HG03025 (cell line): ENCODE measurements at regions not wholly inside any gene's neighbourhood (a gene's known extent, or its start where the extent isn't known, plus 50 kb on each side); places are given as distances from the start of the nearest gene placed in this dataset.

ENCODE experiments used
- ATAC-seq: cut with Tn5 transposase; IDR thresholded peaks from one replicate; pipeline ENCODE4 v1.9.1; 2021; ENCODE audit warnings: mild to moderate bottlenecking, moderate library complexity; ENCODE audit not compliant: unreplicated experiment, low FRiP score

DNA sequence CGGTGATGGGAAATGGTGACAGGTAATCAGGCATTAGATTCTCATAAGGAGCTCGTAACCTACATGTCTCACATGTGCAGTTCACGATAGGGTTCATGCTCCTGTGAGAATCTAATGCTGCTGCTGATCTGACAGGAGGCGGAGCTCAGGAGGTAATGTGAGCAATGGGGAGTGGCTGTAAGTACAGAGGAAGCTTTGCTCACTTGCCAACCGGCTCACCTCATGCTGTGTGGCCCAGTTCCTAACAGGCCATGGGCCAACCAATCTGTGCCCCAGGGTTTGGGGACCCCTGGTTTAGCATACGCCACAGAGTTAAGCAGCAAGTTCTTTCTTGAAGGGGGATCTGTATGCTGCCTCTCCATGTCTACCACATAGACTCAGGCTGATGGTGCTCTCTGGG lies 133.1 kb downstream of the IQUB start:
- ATAC-seq = no peak

DNA sequence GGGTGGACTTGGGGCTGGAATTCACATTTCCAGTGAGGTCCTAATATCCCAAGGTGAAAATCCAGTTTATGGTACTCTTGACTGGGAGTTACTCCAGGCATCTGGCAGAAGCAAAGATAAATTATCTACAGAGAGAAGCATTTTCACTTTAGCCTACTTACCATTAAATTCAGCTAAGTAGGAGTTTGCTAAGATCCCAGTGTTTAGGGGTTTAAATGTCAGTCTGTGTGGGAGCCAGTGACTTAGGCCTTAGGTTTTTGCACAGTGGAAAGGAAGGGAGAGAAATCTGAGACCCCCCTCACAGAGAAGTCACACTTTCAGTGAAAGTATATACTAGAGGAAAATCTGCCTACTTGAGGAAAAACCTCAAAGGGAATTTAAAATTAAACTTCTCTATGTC lies 134.2 kb downstream of the IQUB start:
- no peak for ATAC-seq

DNA sequence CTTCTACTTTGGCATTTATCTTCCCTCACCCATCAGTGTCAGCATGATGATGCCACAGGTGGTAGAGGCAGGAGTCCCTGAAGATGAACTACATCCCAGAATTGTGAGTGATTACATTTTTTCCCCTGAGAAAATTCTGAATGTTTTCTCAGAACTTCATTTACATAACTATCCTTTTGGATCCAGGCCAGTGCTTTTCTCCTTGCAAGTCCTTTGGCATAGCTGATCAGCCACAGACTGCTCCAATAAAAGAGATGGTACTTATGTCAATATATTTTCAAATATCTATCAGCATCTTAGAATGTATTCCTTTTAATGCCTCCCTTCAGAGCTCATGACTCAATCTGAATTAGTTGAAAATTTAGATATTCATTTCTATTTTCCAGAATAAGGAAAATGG lies 135.5 kb downstream of the IQUB start:
- no peak for ATAC-seq

DNA sequence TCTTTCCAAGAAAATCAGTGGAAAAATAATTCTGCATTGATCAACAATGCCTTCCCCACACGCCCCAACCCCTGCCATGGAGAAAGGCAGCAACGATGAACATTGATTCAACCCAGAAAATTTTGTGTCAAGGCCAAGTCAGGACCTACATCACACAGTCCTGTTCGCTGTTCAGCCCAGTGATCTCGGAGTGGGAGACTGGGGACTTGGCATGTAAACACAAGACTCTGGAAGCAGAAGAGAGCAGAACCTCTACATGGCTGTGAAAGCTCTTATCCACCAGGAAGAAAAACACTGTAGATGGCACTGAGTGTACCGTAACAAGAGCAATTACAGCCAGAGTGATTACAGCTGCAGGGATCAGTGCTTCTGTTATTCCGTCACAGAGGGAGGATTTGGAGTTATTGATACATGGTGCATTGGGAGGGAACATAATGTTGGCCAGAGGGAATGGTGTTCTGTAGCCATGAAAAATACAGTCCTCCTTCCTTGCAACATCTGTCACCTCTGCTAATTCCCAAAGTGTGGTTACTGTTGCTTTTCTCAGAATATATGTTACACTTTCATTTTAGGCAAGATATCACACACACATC lies 136.6 kb downstream of the IQUB start:
- no peak for ATAC-seq

DNA sequence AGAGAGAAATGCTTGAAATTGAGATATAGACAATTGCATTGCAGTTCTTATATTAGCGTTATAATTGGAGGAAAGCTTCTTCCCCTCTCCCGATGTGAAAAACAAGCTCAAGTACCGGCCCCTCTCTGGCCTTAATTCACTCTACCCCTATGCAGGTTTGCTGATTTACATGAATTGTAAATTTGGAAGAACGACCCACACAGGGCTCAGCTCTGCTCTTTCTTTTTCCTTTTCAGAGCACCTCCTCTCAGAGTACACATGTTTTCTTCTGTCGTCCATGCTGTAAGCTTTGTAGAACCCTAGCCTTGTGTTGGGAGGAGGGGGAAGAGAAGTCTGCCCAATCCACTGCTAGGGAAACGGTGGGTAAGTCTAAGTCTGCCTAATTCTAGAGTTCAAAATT lies 140.8 kb downstream of the IQUB start:
- no peak for ATAC-seq

DNA sequence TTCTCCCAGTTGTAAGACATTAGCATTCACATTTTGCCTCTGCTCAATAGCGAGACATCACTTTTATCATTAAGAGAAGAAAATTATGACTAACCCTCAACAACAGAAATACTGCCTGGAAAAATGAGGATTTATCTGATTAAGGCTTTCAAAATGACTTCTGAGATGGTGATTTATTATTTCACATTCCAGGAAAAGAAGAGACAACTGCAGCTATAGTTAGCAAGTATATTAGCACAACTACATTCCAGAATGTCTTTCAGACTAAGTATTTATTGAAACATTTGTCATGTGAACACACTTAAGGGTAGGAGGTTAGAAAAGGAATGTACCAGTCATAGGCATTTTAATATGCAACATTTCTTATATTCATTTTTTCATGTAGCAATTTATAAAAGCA lies 162.0 kb downstream of the IQUB start:
- ATAC-seq = no peak

DNA sequence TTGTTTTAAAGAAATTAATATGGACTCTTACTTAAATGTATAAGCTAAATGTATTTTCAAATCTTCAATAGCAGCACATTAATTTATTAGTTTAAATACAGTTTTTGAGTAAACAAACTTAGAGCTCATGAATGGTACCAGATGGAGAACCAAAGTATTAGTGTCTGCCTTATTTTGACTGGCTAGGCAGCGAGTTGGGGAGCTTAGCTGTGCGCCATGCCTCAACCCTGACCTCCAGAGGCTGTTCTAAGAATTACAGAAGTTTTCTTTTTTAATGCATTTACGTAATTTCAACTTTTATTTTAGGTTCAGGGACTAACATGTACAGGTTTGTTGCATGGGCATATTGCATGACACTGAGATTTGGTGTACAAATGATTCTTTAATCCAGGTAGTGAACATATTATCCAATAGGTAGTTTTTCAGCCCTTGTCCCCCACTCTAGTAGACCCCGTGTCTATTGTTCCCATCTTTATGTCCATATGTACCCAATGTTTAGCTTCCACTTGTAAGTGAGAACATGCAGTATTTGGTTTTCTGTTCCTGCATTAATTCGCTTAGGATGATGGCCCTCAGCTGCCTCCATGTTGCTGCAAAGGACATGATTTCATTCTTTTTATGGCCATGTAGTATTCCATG lies 166.8 kb downstream of the IQUB start:
- ATAC-seq = peak; percentile 74

DNA sequence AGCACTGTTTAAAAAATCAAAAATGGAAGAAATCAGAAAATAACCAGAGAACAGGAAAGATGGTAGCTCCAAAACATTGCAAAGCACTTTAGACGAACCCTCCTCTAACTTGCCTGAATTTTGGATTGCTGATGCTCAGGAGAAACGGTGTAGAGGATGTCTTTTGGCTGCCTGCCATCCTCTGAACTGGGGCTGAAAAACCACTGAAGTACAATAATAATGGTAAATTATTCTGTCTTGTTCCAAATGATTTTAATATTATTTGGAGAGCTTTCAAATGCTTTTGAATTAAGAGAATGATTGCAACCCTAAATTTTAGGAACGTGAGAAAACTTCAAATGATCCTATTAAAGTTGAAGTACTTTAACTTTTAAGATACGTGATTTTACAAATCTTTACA lies 167.3 kb upstream of the SLC13A1 start:
- no peak for ATAC-seq

DNA sequence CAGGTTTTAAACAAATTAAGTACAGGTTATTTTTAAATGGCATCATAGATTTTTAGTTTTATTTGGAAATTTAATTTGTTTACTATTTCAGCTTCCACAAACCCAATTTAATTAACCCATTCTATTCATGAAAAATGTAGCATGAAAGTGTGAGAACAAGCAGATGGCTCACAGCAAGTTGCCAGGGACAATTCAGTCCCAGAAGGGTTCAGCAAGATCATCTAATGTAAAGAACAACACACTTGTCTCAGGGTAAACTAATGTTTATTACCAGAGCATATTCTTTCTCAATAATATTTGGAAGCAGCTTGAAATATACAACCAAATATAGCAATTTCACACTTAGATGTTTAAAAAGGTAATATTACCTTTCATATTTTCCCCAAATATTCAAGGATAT lies 166.9 kb upstream of the SLC13A1 start:
- no peak for ATAC-seq

DNA sequence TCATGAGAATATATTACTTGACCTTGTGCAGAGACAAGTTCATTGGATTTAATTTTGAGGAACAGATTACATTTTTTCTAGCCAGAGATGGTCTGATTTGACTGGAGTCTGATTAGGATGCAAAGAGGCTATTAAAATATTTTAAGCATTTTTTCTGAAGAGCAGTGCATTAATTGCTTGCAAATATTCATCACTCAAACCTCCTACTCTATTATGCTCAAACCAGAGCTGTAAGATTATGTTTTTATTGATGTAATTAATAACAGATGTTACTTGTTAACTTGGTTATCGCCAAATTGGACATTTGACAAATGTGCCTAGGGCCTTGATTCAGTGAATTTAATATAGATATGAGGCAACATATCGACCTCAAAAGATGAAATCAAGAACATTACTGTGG lies 160.9 kb upstream of the SLC13A1 start:
- ATAC-seq = no peak

DNA sequence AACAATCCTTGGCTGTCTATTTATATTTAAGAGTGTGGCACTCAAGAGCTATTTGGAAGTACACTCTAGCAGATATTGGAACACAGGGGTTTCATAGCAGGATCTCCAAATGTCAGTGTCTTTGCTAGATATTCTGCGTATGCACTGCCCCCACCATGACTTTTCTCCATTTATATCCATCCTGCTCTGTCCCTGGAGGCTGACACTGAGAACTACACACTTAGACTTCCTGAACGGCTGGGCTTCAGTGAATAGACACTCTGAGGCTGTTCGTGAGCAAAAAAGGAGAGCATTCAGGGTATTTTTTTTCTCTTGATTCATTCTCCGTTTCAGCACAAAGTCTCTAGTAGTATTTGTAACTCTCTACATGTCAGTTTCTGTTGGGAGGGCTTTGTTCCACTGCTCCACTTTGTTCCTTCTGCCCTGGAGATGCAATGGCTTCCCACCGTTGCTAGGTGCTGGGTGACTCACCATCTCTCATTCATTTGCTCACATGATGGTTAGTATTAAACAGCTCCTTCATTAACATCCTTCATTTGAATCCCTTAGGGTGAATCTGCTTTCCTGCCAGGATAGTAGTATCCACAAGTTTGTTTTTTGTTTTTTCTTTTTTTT lies 155.9 kb upstream of the SLC13A1 start:
- no peak for ATAC-seq

DNA sequence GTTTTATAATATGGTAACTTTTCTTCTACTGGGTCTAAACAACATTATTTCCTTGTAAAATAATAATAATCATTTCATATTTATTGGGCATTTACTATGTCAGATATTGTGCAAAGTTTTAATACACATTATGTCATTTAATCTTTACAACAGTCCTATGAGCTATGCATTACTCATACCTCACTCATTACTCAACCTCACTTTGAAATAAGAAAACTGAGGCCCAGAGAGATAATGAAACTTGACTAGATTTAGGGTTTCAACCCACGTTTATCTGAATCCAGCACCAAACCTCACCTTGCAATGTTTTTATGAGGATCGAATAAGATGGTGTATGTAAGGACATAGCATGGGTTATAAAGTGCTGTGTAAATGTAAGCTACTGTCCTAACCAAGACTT lies 153.2 kb upstream of the SLC13A1 start:
- no peak for ATAC-seq

DNA sequence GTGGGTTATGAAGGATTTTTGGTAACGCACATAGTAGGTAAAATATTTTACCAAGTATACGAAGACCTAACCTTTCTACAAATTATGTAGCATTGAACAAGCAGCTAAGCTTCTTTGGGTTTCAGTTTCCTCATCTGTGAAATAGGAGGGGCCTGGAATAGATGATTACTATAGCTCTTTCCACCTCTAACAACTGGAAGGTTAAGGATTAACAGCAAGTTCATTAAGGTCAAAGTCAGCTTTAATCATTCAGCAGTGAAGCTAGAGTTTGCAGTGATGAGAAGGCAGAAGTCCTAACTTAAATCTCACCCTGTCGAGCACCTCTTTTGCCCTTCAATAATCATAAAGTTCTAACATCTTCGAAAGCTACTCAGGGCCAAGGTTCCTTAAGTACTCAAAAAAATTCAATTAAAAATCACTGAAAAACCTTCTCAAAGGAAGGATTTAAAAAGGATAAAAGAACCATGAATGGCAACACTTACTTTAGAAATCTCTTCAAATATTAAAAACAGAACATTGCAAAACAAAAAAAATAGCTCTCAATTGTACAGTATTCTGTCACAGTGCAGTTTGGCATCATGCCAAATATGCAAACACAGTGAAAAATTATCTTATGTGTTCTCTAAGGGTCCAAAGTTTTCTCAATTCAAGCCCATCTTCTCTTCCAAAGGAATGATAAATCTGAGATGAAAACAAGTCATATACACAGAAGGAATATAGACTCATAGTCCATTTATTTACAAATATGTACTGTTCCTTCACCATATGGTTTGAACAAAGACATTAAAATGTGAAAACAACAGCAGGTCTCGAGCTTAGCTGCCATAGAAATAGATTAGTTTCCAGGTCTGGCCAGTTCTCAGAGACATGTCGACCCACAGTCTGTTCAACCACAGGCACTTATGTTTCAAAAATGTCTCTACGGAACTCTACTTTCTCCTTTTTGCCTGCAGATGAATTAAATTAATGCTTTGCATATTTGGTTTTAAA lies 152.0 kb upstream of the SLC13A1 start:
- no peak for ATAC-seq

DNA sequence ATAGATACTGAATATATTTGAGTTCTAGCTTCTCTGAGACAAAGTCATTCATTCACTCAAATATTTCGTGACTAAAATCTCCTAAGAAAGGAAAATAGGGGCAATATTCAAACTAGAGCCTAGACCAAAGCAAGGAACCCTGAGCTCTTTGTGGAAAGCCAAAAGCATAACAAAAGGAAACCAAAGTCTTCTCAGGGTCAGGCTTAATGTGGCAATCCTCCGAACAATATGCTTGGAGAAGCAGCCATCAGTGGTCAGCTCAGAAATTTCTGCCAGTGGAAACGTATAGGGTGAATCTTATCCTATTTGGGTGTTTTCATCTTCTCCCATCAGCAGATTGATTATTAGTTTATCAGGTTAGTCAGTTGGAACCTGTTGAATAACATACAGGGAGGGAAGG lies 151.3 kb upstream of the SLC13A1 start:
- ATAC-seq = no peak

DNA sequence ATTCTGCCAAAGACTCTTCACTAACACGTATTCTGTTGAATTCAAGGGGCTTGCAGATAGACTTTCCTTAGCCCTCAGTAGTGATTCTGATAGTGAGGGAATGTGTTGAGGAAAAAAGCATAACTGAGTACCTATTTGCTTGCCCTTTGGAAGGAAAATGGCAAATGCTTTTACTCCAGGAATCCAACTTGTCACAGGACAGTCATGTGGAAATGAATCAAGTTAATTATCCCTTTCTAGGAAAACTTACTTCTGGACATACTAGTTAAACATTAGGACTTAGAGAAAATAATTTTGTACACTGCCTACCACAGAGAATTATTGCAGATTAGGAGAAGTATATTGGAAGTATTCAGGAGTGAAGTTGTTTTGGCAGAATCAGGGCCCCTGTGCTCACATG lies 148.9 kb upstream of the SLC13A1 start:
- ATAC-seq = no peak

DNA sequence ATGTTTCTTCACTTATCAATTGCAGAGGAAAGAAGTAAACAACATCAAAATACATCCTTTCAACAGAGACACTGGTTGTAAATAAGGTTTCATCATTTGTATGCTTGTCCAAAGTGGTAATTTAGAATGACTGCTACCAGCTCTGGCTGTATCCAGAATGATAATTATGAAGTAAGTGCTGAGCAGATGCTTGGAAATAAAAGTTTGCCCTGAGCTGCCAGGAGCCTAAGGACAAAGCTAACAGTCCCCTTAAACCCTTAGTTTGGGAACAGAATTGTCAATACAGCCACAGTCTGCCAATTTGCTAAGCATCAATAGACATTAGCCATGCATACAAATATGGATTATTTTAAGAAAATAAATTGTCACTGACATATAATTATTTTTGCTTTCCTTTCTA lies 147.0 kb upstream of the SLC13A1 start:
- ATAC-seq = no peak

DNA sequence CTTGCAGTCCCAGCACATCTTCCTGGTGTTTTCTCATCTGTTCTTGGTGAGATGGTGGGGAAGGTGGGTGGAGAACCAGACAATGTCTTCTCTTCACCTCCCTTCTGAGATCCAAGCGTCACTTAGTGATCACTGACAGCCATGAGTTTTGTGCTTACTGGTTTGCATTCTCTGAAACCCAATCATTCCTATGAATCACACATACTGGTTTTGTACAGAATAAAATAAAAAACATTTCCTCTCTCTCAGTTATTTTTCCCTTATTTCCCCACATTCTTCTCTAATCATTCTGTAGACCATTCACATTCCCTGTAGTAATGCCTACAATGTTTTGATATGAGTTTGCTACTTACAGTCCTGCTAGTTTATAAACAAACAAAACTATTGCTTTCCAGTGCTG lies 143.8 kb upstream of the SLC13A1 start:
- no peak for ATAC-seq

DNA sequence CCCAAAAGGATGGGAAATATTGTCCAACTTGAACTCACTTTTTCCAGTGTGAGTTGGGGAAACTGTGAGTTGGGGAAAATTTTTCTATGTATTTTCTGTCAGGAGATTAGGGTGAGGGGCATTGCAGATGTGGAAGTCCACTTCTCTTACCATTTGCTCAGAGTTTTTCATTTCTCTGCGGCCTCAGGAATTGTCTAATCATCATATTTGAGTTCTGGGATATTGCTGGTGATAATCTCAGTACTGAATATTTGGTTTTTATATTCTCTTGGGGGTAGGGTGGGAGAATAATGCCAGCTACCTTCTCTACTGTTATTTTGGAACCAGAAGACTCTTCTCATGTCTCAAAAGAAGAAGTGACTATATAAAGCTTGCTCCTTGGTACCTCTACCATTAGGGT lies 141.3 kb upstream of the SLC13A1 start:
- no peak for ATAC-seq

DNA sequence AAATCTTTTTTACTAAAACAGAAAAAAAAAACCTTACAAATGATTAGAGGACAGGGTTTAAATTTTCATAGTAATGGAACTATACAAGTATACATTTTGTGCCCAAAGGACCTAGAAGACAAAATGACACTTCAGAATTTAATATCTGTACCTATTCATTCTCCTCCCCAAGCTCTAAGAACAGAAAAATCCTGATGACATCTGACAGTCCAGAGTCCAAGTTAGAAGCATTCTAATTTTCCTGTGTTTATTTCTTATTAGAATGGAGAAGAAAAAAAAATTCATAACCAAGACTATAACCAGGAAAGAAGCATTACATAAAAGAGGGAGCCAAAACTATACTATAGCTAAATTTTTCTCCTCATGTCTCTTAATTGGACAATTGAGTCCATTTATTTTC lies 138.9 kb upstream of the SLC13A1 start:
- no peak for ATAC-seq

DNA sequence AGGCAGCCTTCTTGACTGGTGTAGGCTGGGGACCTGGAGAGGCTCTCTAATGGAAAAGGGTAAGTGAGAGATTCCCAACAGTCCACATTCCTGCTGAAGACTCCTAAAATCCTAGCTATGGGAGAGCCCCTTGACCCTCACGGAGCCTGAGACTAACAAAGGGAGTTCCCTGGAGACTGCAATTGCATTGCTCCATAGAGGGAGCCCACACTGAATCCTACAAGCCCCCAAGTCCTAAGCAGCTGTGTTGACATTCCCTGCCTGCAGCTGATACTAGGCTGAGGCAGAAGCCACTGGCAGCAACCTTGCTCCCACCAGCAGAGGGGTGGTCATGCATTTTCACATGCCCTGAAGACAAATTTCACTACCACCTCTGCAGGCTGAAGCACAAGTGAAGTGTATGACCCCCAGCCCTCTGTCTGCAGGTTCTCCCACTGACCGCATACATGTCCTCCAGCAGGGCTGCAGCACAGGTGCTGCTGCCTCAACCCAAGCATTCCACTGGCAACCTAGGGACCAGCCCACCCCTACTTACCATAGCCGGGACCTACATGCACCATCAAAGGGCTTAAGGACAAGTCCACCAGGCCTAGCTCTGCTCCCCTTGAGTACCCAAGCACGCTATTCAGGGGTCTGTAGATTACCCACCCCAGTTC lies 130.3 kb upstream of the SLC13A1 start:
- no peak for ATAC-seq

DNA sequence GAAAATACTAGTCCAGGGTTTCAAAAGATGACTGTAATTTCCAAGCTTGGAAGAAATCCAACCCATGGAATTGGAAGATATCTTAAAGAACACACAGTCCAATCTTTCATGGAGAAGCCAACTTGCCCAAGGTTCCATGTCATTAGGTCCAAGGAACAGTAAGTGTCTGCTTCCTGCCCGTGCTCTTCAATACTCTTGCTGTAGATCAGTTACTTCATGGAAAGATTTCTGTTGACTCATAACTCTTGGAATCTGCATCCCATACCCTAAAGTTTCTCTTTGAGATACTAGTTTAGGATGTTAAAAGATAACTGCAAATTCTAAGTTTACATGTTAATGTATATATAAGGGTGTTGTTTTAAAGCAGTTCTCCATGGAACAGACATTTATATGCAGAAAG lies 127.9 kb upstream of the SLC13A1 start:
- ATAC-seq = no peak
